A673 (cell line): ENCODE measurements at regions not wholly inside any gene's neighbourhood (a gene's known extent, or its start where the extent isn't known, plus 50 kb on each side); places are given as distances from the start of the nearest gene placed in this dataset.

ENCODE experiments used
- EZH2 ChIP-seq: fragments of 200-600 bp; sonication (generic); IDR thresholded peaks from 2 replicates; pipeline ENCODE4 v1.6.1; 2017; ENCODE audit warnings: borderline replicate concordance, low read depth, mild to moderate bottlenecking, mixed read lengths, antibody characterized with exemption, low read length; ENCODE audit not compliant: poor library complexity, severe bottlenecking
- TF ChIP-seq, protein P1 (sequence below): fragments of 300-800, 200-600 bp; sonication (generic); conservative IDR thresholded peaks from 2 replicates; pipeline ENCODE4 v1.5.1; 2017; ENCODE audit warnings: low read depth, mild to moderate bottlenecking, antibody characterized with exemption, low read length, moderate library complexity, mixed read lengths

DNA sequence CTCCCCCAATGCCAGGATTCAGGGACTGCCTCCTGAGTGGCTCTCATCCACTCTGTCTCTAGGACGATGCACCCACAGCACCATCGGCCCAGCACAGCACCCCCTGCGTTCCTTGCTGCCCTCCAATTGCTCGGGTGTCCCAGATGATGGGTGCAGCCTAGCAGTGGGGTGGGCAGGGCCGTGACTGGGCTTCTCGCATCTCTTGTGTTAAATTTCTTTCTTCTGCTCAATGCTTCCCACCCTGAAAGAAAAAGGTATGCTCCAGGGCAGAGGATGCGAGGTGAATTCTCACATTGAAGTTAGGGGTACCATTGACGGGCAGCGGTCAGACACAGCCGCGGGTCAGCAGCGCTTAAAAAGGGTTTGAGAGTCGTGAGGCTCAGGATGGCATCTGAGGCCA lies 232.4 kb upstream of the SGCG start:
- TF ChIP-seq, protein P1, sequence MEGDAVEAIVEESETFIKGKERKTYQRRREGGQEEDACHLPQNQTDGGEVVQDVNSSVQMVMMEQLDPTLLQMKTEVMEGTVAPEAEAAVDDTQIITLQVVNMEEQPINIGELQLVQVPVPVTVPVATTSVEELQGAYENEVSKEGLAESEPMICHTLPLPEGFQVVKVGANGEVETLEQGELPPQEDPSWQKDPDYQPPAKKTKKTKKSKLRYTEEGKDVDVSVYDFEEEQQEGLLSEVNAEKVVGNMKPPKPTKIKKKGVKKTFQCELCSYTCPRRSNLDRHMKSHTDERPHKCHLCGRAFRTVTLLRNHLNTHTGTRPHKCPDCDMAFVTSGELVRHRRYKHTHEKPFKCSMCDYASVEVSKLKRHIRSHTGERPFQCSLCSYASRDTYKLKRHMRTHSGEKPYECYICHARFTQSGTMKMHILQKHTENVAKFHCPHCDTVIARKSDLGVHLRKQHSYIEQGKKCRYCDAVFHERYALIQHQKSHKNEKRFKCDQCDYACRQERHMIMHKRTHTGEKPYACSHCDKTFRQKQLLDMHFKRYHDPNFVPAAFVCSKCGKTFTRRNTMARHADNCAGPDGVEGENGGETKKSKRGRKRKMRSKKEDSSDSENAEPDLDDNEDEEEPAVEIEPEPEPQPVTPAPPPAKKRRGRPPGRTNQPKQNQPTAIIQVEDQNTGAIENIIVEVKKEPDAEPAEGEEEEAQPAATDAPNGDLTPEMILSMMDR = no peak
- TF ChIP-seq EZH2 = no peak
